HCT116 (cell line): ENCODE measurements at regions not wholly inside any gene's neighbourhood (a gene's known extent, or its start where the extent isn't known, plus 50 kb on each side); places are given as distances from the start of the nearest gene placed in this dataset.

ENCODE experiments used
- ATAC-seq: fragments of 200-7000 bp; cut with Tn5 transposase; 2 replicates; pipeline ENCODE4 v1.9.1; 2020; ENCODE audit warnings: mild to moderate bottlenecking, moderate library complexity
- BruUV-seq: library from RNA; stranded (reverse); fragments of 400-500 nt; replicated peaks from 2 replicates; lab custom pipeline; 2021; lab: Mats Ljungman, UMichigan
- CTCF ChIA-PET: fragments of 300-600 bp; sonication (Branson Sonifier 250); formaldehyde crosslinking; loops from one replicate; lab custom pipeline; 2021; ENCODE audit warnings: antibody characterized with exemption; lab: Charles Lee
- POLR2A ChIA-PET: fragments of 300-600, 350-600 bp; sonication (Branson Sonifier 250); formaldehyde crosslinking; loops from one replicate; lab custom pipeline; 2021; ENCODE audit warnings: antibody characterized with exemption; lab: Charles Lee
- RAD21 ChIA-PET, 2 experiments: fragments of 300-600 bp; sonication (Branson Sonifier 250); formaldehyde crosslinking; loops; one replicate each; lab custom pipeline; 2023; ENCODE audit warnings: low total read pairs in 2 of 2; ENCODE audit not compliant: uncharacterized antibody in 2 of 2, unreplicated experiment in 2 of 2, low non-redundant PET in 1 of 2; lab: Charles Lee
- DNase-seq: peaks from one replicate; pipeline ENCODE4 v3.0.0-alpha.2; 2010; ENCODE audit warnings: low read depth, low spot score
- H2AFZ ChIP-seq: fragments of 200-600 bp; shearing (Covaris generic), sonication (generic); 2 replicates; pipeline ENCODE4 v1.6.1; 2017; ENCODE audit warnings: low read depth, mixed run types, mixed read lengths, antibody characterized with exemption, low read length; ENCODE audit not compliant: poor library complexity, severe bottlenecking
- H3K27ac ChIP-seq: 2 replicates; pipeline ENCODE4 v1.5.1; 2012; ENCODE audit warnings: low read depth, low read length
- H3K27me3 ChIP-seq: fragments of 200-600 bp; sonication (generic); 2 replicates; pipeline ENCODE4 v1.6.1; 2016; ENCODE audit warnings: mixed run types, low read length, mixed read lengths; ENCODE audit not compliant: insufficient read depth
- H3K36me3 ChIP-seq, 2 experiments: fragments of 200-500 bp in 1 of 2; fragments of 200-600 bp in 1 of 2; sonication (Bioruptor generic) in 1 of 2; sonication (generic) in 1 of 2; 2 replicates each; pipeline versions ENCODE4 v1.5.1 to v1.6.1; 2014 to 2016; ENCODE audit warnings: low read length in 2 of 2, inconsistent platforms in 1 of 2, mixed read lengths in 1 of 2, mixed run types in 1 of 2; ENCODE audit not compliant: insufficient read depth in 2 of 2, control insufficient read depth in 1 of 2
- H3K4me1 ChIP-seq, 2 experiments: fragments of 200-600 bp in 1 of 2; sonication (generic) in 1 of 2; 2 replicates each; pipeline versions ENCODE4 v1.5.1 to v1.6.1; 2012 to 2017; ENCODE audit warnings: low read length in 2 of 2, inconsistent platforms in 1 of 2, mild to moderate bottlenecking in 1 of 2, mixed read lengths in 1 of 2, mixed run types in 1 of 2, moderate library complexity in 1 of 2; ENCODE audit not compliant: insufficient read depth in 2 of 2, control insufficient read depth in 1 of 2
- H3K4me2 ChIP-seq: fragments of 200-600 bp; sonication (generic); 2 replicates; pipeline ENCODE4 v1.6.1; 2017; ENCODE audit warnings: mixed run types, low read length, mixed read lengths
- H3K4me3 ChIP-seq, 2 experiments: fragments of 200-600 bp in 1 of 2; sonication (generic) in 1 of 2; replicated peaks in 1 of 2; 2 replicates each; pipeline ENCODE4 v1.5.1; 2011 to 2016; ENCODE audit warnings: low read length in 2 of 2, control low read depth in 1 of 2, low read depth in 1 of 2, mild to moderate bottlenecking in 1 of 2, mixed read lengths in 1 of 2, mixed run types in 1 of 2
- H3K79me2 ChIP-seq: fragments of 200-600 bp; sonication (generic); 2 replicates; pipeline ENCODE4 v1.6.1; 2017; ENCODE audit warnings: mild to moderate bottlenecking, mixed run types, low read length, moderate library complexity, mixed read lengths; ENCODE audit not compliant: insufficient read depth
- H3K9ac ChIP-seq: fragments of 200-600 bp; sonication (generic); 2 replicates; pipeline ENCODE4 v1.6.1; 2016; ENCODE audit warnings: low read length, mixed read lengths
- H3K9me2 ChIP-seq: fragments of 200-600 bp; sonication (generic), shearing (Covaris generic); 2 replicates; pipeline ENCODE4 v1.6.1; 2017; ENCODE audit warnings: mixed run types, mild to moderate bottlenecking, moderate library complexity; ENCODE audit not compliant: insufficient read depth
- H3K9me3 ChIP-seq, 2 experiments: fragments of 200-500 bp in 1 of 2; fragments of 200-600 bp in 1 of 2; sonication (Bioruptor generic) in 1 of 2; sonication (generic) in 1 of 2; 2 replicates each; pipeline ENCODE4 v1.6.1; 2014 to 2017; ENCODE audit warnings: low read length in 2 of 2, mixed read lengths in 2 of 2, inconsistent platforms in 1 of 2, low read depth in 1 of 2, mild to moderate bottlenecking in 1 of 2, mixed run types in 1 of 2, moderate library complexity in 1 of 2; ENCODE audit not compliant: control insufficient read depth in 1 of 2, insufficient read depth in 1 of 2
- H4K20me1 ChIP-seq: fragments of 200-600 bp; sonication (generic), shearing (Covaris generic); 2 replicates; pipeline ENCODE4 v1.6.1; 2017; ENCODE audit warnings: mixed run types, mild to moderate bottlenecking, moderate library complexity; ENCODE audit not compliant: insufficient read depth
- CBX3 ChIP-seq: IDR thresholded peaks from 2 replicates; pipeline ENCODE4 v1.6.1; 2012; ENCODE audit warnings: low read depth
- CEBPB ChIP-seq: IDR thresholded peaks from 2 replicates; pipeline ENCODE4 v1.6.1; 2012; ENCODE audit warnings: low read depth
- EGR1 ChIP-seq: IDR thresholded peaks from 2 replicates; pipeline ENCODE4 v1.6.1; 2012; ENCODE audit warnings: low read depth
- ELF1 ChIP-seq: IDR thresholded peaks from 2 replicates; pipeline ENCODE4 v1.6.1; 2012; ENCODE audit warnings: low read depth, borderline replicate concordance
- EZH2 ChIP-seq: fragments of 200-600 bp; sonication (generic); IDR thresholded peaks from 2 replicates; pipeline ENCODE4 v1.6.1; 2017; ENCODE audit warnings: antibody characterized with exemption, mixed run types
- FOSL1 ChIP-seq: IDR thresholded peaks from 2 replicates; pipeline ENCODE4 v1.6.1; 2012; ENCODE audit warnings: low read depth
- JUND ChIP-seq: IDR thresholded peaks from 2 replicates; pipeline ENCODE4 v1.6.1; 2012
- POLR2A ChIP-seq: IDR thresholded peaks from 2 replicates; pipeline ENCODE4 v1.7.0; 2011; ENCODE audit warnings: borderline replicate concordance; ENCODE audit not compliant: insufficient read depth, insufficient read length; ENCODE audit errors: extremely low read depth
- RAD21 ChIP-seq: IDR thresholded peaks from 2 replicates; pipeline ENCODE4 v1.6.1; 2012; ENCODE audit warnings: low read depth, mild to moderate bottlenecking
- SIN3A ChIP-seq: IDR thresholded peaks from 2 replicates; pipeline ENCODE4 v1.6.1; 2012; ENCODE audit warnings: low read depth
- SP1 ChIP-seq: IDR thresholded peaks from 2 replicates; pipeline ENCODE4 v1.6.1; 2012; ENCODE audit warnings: low read depth
- TCF7L2 ChIP-seq: IDR thresholded peaks from 2 replicates; pipeline ENCODE4 v1.7.0; 2011; ENCODE audit warnings: borderline replicate concordance, inconsistent platforms; ENCODE audit not compliant: insufficient read depth, insufficient read length; ENCODE audit errors: extremely low read depth
- ZFX ChIP-seq: fragments of 450-650 bp; IDR thresholded peaks from 2 replicates; pipeline ENCODE4 v1.6.1; 2017
- intact Hi-C: fragments of 100-400 bp; cut with micrococcal nuclease; formaldehyde crosslinking; loops from 2 replicates; pipeline ENCODE4 v1.10.0; 2022
- TF ChIP-seq, protein P1 (sequence below): IDR thresholded peaks from 2 replicates; pipeline ENCODE4 v1.6.1; 2012
- TF ChIP-seq, protein P2 (sequence below): IDR thresholded peaks from 2 replicates; pipeline ENCODE4 v1.6.1; 2011; ENCODE audit warnings: mild to moderate bottlenecking, low read length, moderate library complexity; ENCODE audit not compliant: insufficient replicate concordance; ENCODE audit errors: extremely low read depth
- TF ChIP-seq, protein P3 (sequence below), 3 experiments: fragments of 200-600 bp in 1 of 3; sonication (generic) in 1 of 3; IDR thresholded peaks in 2 of 3; conservative IDR thresholded peaks in 1 of 3; 2 replicates each; pipeline ENCODE4 v1.5.1; 2012 to 2017; ENCODE audit warnings: low read depth in 2 of 3, low read length in 2 of 3, antibody characterized with exemption in 1 of 3, borderline replicate concordance in 1 of 3, control low read depth in 1 of 3, mild to moderate bottlenecking in 1 of 3, mixed read lengths in 1 of 3, mixed run types in 1 of 3, moderate library complexity in 1 of 3; ENCODE audit not compliant: insufficient read depth in 1 of 3

DNA sequence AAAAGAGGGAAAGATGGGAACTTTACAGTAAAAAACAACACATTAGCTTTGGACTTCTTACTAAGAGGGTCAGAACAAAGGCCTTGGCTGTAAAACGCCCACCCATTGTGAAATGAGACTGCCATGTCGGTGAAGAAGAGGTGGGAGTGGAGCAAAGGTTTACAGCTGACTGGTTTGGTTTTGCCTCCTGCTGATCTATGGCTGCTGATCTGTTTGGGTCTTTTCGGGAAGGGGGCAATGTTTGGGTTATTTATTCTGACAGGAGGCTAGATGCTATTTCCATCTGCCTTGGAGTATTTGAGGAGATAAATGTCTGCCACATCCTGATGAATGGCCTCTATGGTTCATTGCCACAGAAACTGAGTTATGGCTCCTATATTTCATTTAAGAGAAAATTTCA lies 408.7 kb downstream of the TLE4 start:
- DNase-seq (no peak), ATAC-seq (no peak)
- ChIA-PET CTCF (no interaction called here), RAD21 (no interaction called here)
- H3K27ac ChIP-seq: no peak overlapping the region
- intact Hi-C loops: no loop called here
- no peaks in the 10 kb centered on the region for H3K27me3 ChIP-seq
- H4K20me1 ChIP-seq: no peaks in the 10 kb centered on the region
- no peak overlapping the region for H3K4me2 ChIP-seq
- H3K4me3 ChIP-seq: no peak overlapping the region
- no peak overlapping the region for H2AFZ ChIP-seq
- no peaks in the 10 kb centered on the region for H3K9me2 ChIP-seq
- H3K9me3 ChIP-seq: peaks cover 3 to 11% of the 10 kb centered on the region in 2 experiments; a peak in 3 of 4 replicates
- TF ChIP-seq ZFX: no peak
- TF ChIP-seq, all 23 proteins: peak for 0
- no TSS peak for BruUV-seq
- Histone ChIP-seq H3K79me2 (no peaks in the 10 kb centered on the region), H3K4me1 (no peaks in the 10 kb centered on the region), H3K36me3 (no peaks in the 10 kb centered on the region), H3K9ac (no peak overlapping the region)
- POLR2A ChIA-PET: no interaction called here

DNA sequence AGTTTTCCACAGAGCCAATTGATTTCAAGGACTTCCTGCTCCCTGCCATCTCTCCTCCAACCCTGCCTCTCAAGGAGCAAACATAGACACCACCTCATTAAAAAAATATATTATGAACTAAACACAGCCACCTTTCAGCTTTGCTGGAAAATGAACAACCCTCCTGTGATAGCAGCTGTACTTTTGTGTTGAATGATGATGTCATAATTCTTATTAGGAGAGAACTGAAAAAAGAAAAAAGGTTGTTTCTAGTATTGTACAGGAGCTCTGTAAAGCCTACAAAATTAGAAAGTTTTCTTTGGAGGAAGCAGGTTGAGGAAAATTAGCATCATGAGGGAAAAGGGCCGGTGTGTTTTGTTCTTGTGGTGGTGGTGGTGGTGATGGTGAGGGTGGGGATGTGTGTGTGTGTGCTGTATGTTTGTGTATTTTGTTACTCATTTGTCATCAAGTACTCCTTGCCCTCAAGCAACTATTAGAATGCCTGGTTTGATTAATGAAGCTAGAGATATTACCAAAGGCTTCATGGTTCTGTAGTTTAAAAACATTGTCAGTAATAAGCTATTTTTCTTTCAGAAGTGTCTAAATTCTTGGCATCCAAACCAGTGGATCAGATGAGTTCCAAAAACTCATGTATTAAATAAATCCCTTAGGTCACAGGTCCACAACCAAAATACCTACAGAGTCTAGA lies 405.9 kb downstream of the TLE4 start:
- ChIA-PET RAD21 (no interaction called here), CTCF (no interaction called here), POLR2A (no interaction called here)
- Histone ChIP-seq H3K4me1 (no peaks in the 10 kb centered on the region), H3K4me3 (no peak overlapping the region), H3K9me3 (peaks cover 3 to 11% of the 10 kb centered on the region in 2 experiments; a peak in 3 of 4 replicates), H3K79me2 (no peaks in the 10 kb centered on the region), H3K36me3 (no peaks in the 10 kb centered on the region), H4K20me1 (no peaks in the 10 kb centered on the region), H3K9ac (no peak overlapping the region), H3K4me2 (no peak overlapping the region), H3K27me3 (no peaks in the 10 kb centered on the region), H2AFZ (no peak overlapping the region), H3K9me2 (no peaks in the 10 kb centered on the region), H3K27ac (no peak overlapping the region)
- BruUV-seq: no TSS peak
- ATAC-seq (no peak), DNase-seq (no peak)
- no peak for TF ChIP-seq POLR2A
- TF ChIP-seq SIN3A: no peak
- TF ChIP-seq EGR1: no peak
- TF ChIP-seq ZFX: no peak
- no peak for TF ChIP-seq JUND
- TF ChIP-seq CBX3: no peak
- TF ChIP-seq, protein P1, sequence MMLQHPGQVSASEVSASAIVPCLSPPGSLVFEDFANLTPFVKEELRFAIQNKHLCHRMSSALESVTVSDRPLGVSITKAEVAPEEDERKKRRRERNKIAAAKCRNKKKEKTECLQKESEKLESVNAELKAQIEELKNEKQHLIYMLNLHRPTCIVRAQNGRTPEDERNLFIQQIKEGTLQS: no peak
- no peak for TF ChIP-seq FOSL1
- no peak for TF ChIP-seq EZH2
- no peak for TF ChIP-seq SP1
- TF ChIP-seq, protein P2, sequence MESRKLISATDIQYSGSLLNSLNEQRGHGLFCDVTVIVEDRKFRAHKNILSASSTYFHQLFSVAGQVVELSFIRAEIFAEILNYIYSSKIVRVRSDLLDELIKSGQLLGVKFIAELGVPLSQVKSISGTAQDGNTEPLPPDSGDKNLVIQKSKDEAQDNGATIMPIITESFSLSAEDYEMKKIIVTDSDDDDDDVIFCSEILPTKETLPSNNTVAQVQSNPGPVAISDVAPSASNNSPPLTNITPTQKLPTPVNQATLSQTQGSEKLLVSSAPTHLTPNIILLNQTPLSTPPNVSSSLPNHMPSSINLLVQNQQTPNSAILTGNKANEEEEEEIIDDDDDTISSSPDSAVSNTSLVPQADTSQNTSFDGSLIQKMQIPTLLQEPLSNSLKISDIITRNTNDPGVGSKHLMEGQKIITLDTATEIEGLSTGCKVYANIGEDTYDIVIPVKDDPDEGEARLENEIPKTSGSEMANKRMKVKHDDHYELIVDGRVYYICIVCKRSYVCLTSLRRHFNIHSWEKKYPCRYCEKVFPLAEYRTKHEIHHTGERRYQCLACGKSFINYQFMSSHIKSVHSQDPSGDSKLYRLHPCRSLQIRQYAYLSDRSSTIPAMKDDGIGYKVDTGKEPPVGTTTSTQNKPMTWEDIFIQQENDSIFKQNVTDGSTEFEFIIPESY: no peak
- no peak for TF ChIP-seq TCF7L2
- TF ChIP-seq ELF1: no peak
- TF ChIP-seq RAD21: no peak
- no peak for TF ChIP-seq CEBPB
- TF ChIP-seq, protein P3, sequence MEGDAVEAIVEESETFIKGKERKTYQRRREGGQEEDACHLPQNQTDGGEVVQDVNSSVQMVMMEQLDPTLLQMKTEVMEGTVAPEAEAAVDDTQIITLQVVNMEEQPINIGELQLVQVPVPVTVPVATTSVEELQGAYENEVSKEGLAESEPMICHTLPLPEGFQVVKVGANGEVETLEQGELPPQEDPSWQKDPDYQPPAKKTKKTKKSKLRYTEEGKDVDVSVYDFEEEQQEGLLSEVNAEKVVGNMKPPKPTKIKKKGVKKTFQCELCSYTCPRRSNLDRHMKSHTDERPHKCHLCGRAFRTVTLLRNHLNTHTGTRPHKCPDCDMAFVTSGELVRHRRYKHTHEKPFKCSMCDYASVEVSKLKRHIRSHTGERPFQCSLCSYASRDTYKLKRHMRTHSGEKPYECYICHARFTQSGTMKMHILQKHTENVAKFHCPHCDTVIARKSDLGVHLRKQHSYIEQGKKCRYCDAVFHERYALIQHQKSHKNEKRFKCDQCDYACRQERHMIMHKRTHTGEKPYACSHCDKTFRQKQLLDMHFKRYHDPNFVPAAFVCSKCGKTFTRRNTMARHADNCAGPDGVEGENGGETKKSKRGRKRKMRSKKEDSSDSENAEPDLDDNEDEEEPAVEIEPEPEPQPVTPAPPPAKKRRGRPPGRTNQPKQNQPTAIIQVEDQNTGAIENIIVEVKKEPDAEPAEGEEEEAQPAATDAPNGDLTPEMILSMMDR (IDR thresholded peaks at IDR 0.05 in 2 of 3, conservative IDR thresholded peaks at IDR 0.05 in 1 of 3; ENCODE audit: borderline replicate concordance in 1 of 3, insufficient read depth in 1 of 3, low read depth in 2 of 3, low read length in 2 of 3): no peak
- intact Hi-C loops: no loop called here
